A673 (cell line): ENCODE measurements at regions not wholly inside any gene's neighbourhood (a gene's known extent, or its start where the extent isn't known, plus 50 kb on each side); places are given as distances from the start of the nearest gene placed in this dataset.

Experiments
- BruUV-seq: library from RNA; stranded (reverse); fragments of 400-500 nt; replicated peaks from 2 replicates; lab custom pipeline; 2021; lab: Mats Ljungman, UMichigan
- CTCF ChIA-PET: fragments of 300-600 bp; sonication (Branson Sonifier 250); formaldehyde crosslinking; loops from one replicate; lab custom pipeline; 2022; ENCODE audit warnings: antibody characterized with exemption; lab: Charles Lee
- POLR2A ChIA-PET: fragments of 300-600 bp; sonication (Branson Sonifier 250); formaldehyde crosslinking; loops from one replicate; lab custom pipeline; 2022; ENCODE audit warnings: antibody characterized with exemption; ENCODE audit not compliant: low non-redundant PET; lab: Charles Lee
- DNase-seq: peaks from one replicate; pipeline ENCODE4 v3.0.0-alpha.2; 2015; ENCODE audit warnings: low spot score
- H3K27ac ChIP-seq: fragments of 200-600 bp; sonication (generic); 2 replicates; pipeline ENCODE4 v1.5.1; 2016; ENCODE audit warnings: mixed run types, low read depth, mild to moderate bottlenecking, mixed read lengths, antibody characterized with exemption, low read length; ENCODE audit not compliant: poor library complexity, severe bottlenecking
- H3K27me3 ChIP-seq: fragments of 200-600 bp; sonication (generic); replicated peaks from 2 replicates; pipeline ENCODE4 v1.6.1; 2017; ENCODE audit warnings: mixed run types, low read depth, mild to moderate bottlenecking, mixed read lengths, antibody characterized with exemption, low read length; ENCODE audit not compliant: insufficient read depth, poor library complexity
- H3K36me3 ChIP-seq: fragments of 200-600 bp; sonication (generic); 2 replicates; pipeline ENCODE4 v1.6.1; 2016; ENCODE audit warnings: mixed run types, mild to moderate bottlenecking, mixed read lengths, antibody characterized with exemption, low read length; ENCODE audit not compliant: insufficient read depth, poor library complexity, severe bottlenecking
- H3K4me1 ChIP-seq: fragments of 200-600 bp; sonication (generic); 2 replicates; pipeline ENCODE4 v1.6.1; 2017; ENCODE audit warnings: mixed run types, mild to moderate bottlenecking, mixed read lengths, antibody characterized with exemption, low read length; ENCODE audit not compliant: insufficient read depth, poor library complexity, severe bottlenecking
- H3K4me3 ChIP-seq: fragments of 200-600 bp; sonication (generic); 2 replicates; pipeline ENCODE4 v1.5.1; 2016; ENCODE audit warnings: low read depth, mixed run types, mild to moderate bottlenecking, mixed read lengths, low read length; ENCODE audit not compliant: poor library complexity, severe bottlenecking
- H3K9me3 ChIP-seq: fragments of 200-600 bp; sonication (generic); 2 replicates; pipeline ENCODE4 v1.6.1; 2016; ENCODE audit warnings: mixed run types, low read depth, mild to moderate bottlenecking, mixed read lengths, antibody characterized with exemption, low read length; ENCODE audit not compliant: poor library complexity, severe bottlenecking
- EZH2 ChIP-seq: fragments of 200-600 bp; sonication (generic); IDR thresholded peaks from 2 replicates; pipeline ENCODE4 v1.6.1; 2017; ENCODE audit warnings: borderline replicate concordance, low read depth, mild to moderate bottlenecking, mixed read lengths, antibody characterized with exemption, low read length; ENCODE audit not compliant: poor library complexity, severe bottlenecking
- intact Hi-C: fragments of 100-400 bp; cut with micrococcal nuclease; formaldehyde crosslinking; loops from one replicate; pipeline ENCODE4 v1.10.0; 2022; ENCODE audit not compliant: unreplicated experiment
- TF ChIP-seq, protein P1 (sequence below): fragments of 300-800, 200-600 bp; sonication (generic); conservative IDR thresholded peaks from 2 replicates; pipeline ENCODE4 v1.5.1; 2017; ENCODE audit warnings: low read depth, mild to moderate bottlenecking, antibody characterized with exemption, low read length, moderate library complexity, mixed read lengths

DNA sequence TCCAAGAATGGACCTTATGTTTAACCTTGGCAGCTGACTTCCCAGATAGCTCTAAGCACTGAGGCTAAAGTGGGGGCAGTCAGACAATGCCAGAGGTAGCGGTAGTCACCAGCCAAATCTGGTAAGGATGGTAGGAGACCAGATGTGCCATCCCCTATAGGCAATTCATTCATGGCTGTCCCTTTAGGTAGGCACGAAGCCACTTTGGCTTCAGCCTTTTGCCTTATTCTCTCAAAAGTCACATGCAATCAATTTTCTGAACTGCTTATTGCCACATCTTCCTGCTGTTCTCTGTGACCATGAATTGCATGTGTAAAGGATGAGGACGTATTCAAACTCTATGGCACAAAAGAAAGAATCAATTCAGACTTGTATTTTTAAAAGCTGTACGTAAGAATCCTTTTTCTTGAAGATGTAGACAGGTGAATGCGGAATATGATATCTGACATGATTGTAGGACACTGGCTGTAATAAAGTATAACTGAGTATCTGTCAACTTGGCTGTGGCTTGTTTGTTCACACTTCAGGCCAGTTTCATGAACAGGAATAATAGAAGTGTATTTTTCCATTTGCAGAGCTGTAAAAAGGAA is 611.7 kb downstream of the NR2F1-AS1 start:
- POLR2A ChIA-PET = no interaction called here
- no TSS peak for BruUV-seq
- no peaks in the 10 kb centered on the region for H3K4me1 ChIP-seq
- CTCF ChIA-PET = no interaction called here
- H3K27ac ChIP-seq = no peak overlapping the region
- TF ChIP-seq, protein P1, sequence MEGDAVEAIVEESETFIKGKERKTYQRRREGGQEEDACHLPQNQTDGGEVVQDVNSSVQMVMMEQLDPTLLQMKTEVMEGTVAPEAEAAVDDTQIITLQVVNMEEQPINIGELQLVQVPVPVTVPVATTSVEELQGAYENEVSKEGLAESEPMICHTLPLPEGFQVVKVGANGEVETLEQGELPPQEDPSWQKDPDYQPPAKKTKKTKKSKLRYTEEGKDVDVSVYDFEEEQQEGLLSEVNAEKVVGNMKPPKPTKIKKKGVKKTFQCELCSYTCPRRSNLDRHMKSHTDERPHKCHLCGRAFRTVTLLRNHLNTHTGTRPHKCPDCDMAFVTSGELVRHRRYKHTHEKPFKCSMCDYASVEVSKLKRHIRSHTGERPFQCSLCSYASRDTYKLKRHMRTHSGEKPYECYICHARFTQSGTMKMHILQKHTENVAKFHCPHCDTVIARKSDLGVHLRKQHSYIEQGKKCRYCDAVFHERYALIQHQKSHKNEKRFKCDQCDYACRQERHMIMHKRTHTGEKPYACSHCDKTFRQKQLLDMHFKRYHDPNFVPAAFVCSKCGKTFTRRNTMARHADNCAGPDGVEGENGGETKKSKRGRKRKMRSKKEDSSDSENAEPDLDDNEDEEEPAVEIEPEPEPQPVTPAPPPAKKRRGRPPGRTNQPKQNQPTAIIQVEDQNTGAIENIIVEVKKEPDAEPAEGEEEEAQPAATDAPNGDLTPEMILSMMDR = no peak
- no peak for TF ChIP-seq EZH2
- H3K4me3 ChIP-seq = no peak overlapping the region
- DNase-seq = no peak
- H3K36me3 ChIP-seq = no peaks in the 10 kb centered on the region
- intact Hi-C loops = no loop called here
- H3K9me3 ChIP-seq = no peaks in the 10 kb centered on the region
- no peaks in the 10 kb centered on the region for H3K27me3 ChIP-seq

DNA sequence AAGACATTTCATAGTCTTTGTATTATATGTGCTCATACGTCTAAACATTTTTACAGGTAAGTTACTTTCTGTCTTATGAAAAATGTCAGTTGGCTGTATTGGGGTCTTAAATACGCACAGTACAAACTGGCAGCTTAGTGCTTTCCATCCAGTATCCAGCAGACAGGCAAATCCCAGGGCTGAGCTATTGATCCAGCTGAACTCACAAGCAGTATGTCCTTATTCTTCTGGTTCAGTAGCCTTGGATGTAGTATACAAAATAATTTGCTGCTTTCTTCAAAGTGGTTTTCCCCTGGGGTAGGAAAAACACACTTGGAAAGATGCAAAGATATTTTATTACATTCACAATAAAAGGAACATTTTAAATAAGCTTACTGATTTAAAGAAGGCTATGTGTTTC is 617.2 kb downstream of the NR2F1-AS1 start:
- ChIA-PET POLR2A (no interaction called here), CTCF (no interaction called here)
- no peaks in the 10 kb centered on the region for H3K9me3 ChIP-seq
- intact Hi-C loops = no loop called here
- H3K27me3 ChIP-seq = no peaks in the 10 kb centered on the region
- no peak overlapping the region for H3K27ac ChIP-seq
- H3K36me3 ChIP-seq = no peaks in the 10 kb centered on the region
- no peak overlapping the region for H3K4me3 ChIP-seq
- no TSS peak for BruUV-seq
- TF ChIP-seq EZH2 = no peak
- TF ChIP-seq, protein P1 = no peak
- no peaks in the 10 kb centered on the region for H3K4me1 ChIP-seq
- DNase-seq = no peak

DNA sequence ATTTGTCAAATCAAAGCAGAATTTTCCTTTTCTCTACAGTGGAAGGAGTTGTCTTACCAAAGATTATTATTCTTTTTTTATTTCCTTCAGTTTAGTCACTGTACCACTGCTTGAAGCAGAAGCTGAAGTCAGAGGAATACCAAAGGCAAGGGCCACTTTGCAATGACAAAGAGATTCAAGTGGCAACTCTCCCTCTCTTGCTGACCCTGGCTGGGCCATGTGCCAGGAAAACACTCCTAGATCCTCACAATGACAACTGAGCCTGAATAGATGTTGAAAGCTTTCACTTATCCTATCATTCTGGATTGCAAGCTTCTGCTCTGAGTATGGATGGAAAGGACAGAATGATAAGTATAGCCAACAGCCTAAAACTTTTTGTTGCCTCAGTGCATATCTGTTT is 618.3 kb downstream of the NR2F1-AS1 start:
- CTCF ChIA-PET = no interaction called here
- H3K4me1 ChIP-seq = no peaks in the 10 kb centered on the region
- no peak overlapping the region for H3K27ac ChIP-seq
- no peak for TF ChIP-seq EZH2
- TF ChIP-seq, protein P1 = no peak
- no peaks in the 10 kb centered on the region for H3K36me3 ChIP-seq
- no peaks in the 10 kb centered on the region for H3K9me3 ChIP-seq
- intact Hi-C loops = no loop called here
- H3K4me3 ChIP-seq = no peak overlapping the region
- no TSS peak for BruUV-seq
- POLR2A ChIA-PET = no interaction called here
- H3K27me3 ChIP-seq = no peaks in the 10 kb centered on the region
- DNase-seq = no peak
